ENCODE measurements at regions not wholly inside any gene's neighbourhood (a gene's known extent, or its start where the extent isn't known, plus 50 kb on each side); places are given as distances from the start of the nearest gene placed in this dataset.
"Not testable (repeated sequence)": the region's sequence is repeated elsewhere in the genome, so short reads cannot be mapped to it uniquely, and the experiment has no call there.

GRCh38 chr5:33136785-33137184 is 304.0 kb upstream of the TARS1 start:
- no peaks in the 10 kb centered on the region for H3K4me1 ChIP-seq

DNA sequence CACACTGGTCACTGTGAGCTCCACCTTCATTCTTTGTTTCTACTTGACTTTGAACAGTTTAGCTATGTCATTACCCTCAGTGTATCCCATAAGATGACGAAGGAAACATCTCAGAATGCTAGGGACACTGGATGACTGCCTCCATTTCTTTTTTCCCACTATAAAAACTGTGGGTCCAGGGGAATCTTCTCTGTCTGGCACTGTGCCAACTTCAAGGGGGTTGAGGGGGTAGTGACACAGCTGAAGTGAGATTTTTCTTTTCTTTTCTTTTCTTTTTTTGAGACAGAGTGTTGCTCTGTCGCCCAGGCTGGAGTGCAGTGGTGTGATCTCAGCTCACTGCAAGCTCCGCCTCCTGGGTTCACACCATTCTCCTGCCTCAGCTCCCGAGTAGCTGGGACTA is 302.6 kb upstream of the TARS1 start:
- 67 to 82% methylated on average over 4 of the region's 4 CpGs for WGBS, 2 donors

More at GRCh38 chr5:33136785-33137184, 304.0 kb upstream of the TARS1 start:
- WGBS, 2 donors: 85 to 95% methylated on average over 1 of the region's 1 CpG
- ATAC-seq (ENCODE audit: low FRiP score in 2 of 2) (no peak), DNase-seq (no peak)
- TF ChIP-seq POLR2AphosphoS5 (IDR thresholded peaks at IDR 0.05) (no peak), POLR2A (IDR thresholded peaks at IDR 0.05) (no peak), EP300 (IDR thresholded peaks at IDR 0.05) (no peak), CTCF (IDR thresholded peaks at IDR 0.05) (no peak)
- peaks cover 7 to 22% (median 13%) of the 10 kb centered on the region in 4 donors for H3K9me3 ChIP-seq
- H3K27me3 ChIP-seq: no peaks in the 10 kb centered on the region
- no peak overlapping the region for H3K4me3 ChIP-seq
- no peaks in the 10 kb centered on the region for H3K36me3 ChIP-seq
- H3K27ac ChIP-seq: no peak overlapping the region

GRCh38 chr5:33143405-33144123 is 297.2 kb upstream of the TARS1 start:
- no peak for TF ChIP-seq EP300 (IDR thresholded peaks at IDR 0.05)
- no peak for TF ChIP-seq CTCF (IDR thresholded peaks at IDR 0.05)
- no peak for TF ChIP-seq POLR2AphosphoS5 (IDR thresholded peaks at IDR 0.05)
- no peak for TF ChIP-seq POLR2A (IDR thresholded peaks at IDR 0.05)
- WGBS, 2 donors: 92 to 93% methylated on average over 4 of the region's 4 CpGs
- ATAC-seq (ENCODE audit: low FRiP score in 2 of 2): no peak

More for the DNA sequence above, 302.6 kb upstream of the TARS1 start:
- not testable (repeated sequence) for H3K4me1 ChIP-seq; H3K27me3 ChIP-seq; H3K27ac ChIP-seq; DNase-seq; H3K4me3 ChIP-seq; ATAC-seq (ENCODE audit: low FRiP score in 2 of 2); H3K36me3 ChIP-seq
- H3K9me3 ChIP-seq: peaks cover 7 to 18% (median 13%) of the 10 kb centered on the region in 4 donors

DNA sequence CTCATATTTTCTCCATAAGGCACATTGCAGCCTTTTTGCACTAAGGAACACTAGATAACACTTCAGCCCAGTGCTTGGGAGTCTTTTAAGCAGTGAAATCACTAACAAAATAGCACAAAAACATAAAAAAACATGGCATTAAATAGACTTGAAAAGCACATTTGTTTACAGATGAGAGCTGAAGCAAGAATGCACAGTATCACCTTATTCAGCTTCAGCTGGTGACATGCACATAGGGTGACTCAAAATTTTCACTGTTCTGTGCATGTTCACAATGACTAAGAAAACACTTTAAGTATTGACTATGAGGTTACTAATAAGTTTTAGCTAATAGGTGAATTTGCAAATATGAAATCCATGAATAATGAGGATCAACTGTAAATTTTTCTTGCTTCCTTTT is 293.9 kb upstream of the TARS1 start:
- TF ChIP-seq EP300 (IDR thresholded peaks at IDR 0.05): no peak
- TF ChIP-seq POLR2AphosphoS5 (IDR thresholded peaks at IDR 0.05): no peak
- no peak for TF ChIP-seq POLR2A (IDR thresholded peaks at IDR 0.05)
- TF ChIP-seq CTCF (IDR thresholded peaks at IDR 0.05): no peak
- no peak overlapping the region for H3K4me3 ChIP-seq
- no peaks in the 10 kb centered on the region for H3K27me3 ChIP-seq
- H3K9me3 ChIP-seq: no peaks in the 10 kb centered on the region
- no peaks in the 10 kb centered on the region for H3K36me3 ChIP-seq
- ATAC-seq (ENCODE audit: low FRiP score in 2 of 2) (no peak), DNase-seq (no peak)
- no peak overlapping the region for H3K27ac ChIP-seq
- no peaks in the 10 kb centered on the region for H3K4me1 ChIP-seq

More at GRCh38 chr5:33143405-33144123, 297.2 kb upstream of the TARS1 start:
- Histone ChIP-seq H3K9me3 (no peaks in the 10 kb centered on the region), H3K27ac (no peak overlapping the region), H3K4me3 (no peak overlapping the region), H3K36me3 (no peaks in the 10 kb centered on the region), H3K27me3 (no peaks in the 10 kb centered on the region), H3K4me1 (no peaks in the 10 kb centered on the region)
- DNase-seq: no peak

DNA sequence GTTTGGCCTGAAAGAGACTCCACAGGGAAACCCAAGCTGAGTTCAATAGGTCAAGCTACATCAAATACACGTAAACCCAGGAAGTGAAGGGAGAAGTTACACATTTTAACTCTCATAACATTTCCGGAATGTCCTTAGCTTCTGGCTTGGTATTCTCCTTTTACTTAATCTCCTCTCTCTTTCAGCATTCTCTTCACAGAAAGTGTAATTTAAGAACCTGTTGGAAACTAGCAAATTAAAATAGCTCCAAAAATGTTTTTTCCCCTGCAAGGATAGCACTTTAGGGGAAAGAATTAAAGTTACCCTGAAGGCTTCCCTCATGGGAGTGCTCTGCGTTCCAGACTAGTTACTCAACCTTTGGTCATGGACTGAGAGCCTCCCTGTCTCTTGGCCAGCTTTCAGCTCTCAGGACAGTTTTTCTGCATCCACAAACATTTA is 292.7 kb upstream of the TARS1 start:
- WGBS, 2 donors: 55 to 56% methylated on average over 3 of the region's 3 CpGs
- DNase-seq: no peak
- H3K36me3 ChIP-seq: no peaks in the 10 kb centered on the region
- H3K4me1 ChIP-seq: no peaks in the 10 kb centered on the region
- H3K4me3 ChIP-seq: no peak overlapping the region
- H3K27me3 ChIP-seq: no peaks in the 10 kb centered on the region
- no peak overlapping the region for H3K27ac ChIP-seq
- no peaks in the 10 kb centered on the region for H3K9me3 ChIP-seq
- TF ChIP-seq POLR2AphosphoS5 (IDR thresholded peaks at IDR 0.05) (no peak), CTCF (IDR thresholded peaks at IDR 0.05) (no peak), EP300 (IDR thresholded peaks at IDR 0.05) (no peak), POLR2A (IDR thresholded peaks at IDR 0.05) (no peak)
- peak in 1 of 2 donors; percentile 93 for ATAC-seq (ENCODE audit: low FRiP score in 2 of 2)
